ENCODE measurements at regions not wholly inside any gene's neighbourhood (a gene's known extent, or its start where the extent isn't known, plus 50 kb on each side); places are given as distances from the start of the nearest gene placed in this dataset.

DNA sequence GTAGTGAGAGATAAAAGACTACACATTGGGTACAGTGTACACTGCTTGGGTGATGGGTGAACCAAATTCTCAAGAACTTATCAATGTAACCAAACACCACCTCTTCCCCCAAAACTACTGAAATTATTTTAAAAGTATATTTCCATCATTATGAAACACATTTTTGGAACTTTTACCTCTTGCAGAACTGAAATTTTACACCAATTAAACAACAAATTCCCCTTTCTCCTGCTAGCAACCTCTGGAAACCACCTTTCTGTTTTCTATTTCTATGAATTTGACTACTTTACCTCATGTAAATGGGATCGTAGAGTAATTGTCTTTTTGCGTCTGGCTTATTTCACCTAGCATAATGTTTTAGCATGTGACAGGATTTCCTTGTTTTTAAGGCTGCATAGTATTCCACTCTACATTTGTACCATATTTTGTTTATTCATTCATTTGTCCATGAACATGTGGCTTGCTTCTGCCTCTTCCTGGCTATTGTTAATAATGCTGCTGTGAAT, 149.9 kb upstream of the PHACTR1 start:
- no peak overlapping the region for H3K4me3 ChIP-seq (ENCODE audit: low read depth, low read length)
- TF ChIP-seq, protein P1, sequence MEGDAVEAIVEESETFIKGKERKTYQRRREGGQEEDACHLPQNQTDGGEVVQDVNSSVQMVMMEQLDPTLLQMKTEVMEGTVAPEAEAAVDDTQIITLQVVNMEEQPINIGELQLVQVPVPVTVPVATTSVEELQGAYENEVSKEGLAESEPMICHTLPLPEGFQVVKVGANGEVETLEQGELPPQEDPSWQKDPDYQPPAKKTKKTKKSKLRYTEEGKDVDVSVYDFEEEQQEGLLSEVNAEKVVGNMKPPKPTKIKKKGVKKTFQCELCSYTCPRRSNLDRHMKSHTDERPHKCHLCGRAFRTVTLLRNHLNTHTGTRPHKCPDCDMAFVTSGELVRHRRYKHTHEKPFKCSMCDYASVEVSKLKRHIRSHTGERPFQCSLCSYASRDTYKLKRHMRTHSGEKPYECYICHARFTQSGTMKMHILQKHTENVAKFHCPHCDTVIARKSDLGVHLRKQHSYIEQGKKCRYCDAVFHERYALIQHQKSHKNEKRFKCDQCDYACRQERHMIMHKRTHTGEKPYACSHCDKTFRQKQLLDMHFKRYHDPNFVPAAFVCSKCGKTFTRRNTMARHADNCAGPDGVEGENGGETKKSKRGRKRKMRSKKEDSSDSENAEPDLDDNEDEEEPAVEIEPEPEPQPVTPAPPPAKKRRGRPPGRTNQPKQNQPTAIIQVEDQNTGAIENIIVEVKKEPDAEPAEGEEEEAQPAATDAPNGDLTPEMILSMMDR (conservative IDR thresholded peaks at IDR 0.05; ENCODE audit: low read depth, low read length) = no peak

DNA sequence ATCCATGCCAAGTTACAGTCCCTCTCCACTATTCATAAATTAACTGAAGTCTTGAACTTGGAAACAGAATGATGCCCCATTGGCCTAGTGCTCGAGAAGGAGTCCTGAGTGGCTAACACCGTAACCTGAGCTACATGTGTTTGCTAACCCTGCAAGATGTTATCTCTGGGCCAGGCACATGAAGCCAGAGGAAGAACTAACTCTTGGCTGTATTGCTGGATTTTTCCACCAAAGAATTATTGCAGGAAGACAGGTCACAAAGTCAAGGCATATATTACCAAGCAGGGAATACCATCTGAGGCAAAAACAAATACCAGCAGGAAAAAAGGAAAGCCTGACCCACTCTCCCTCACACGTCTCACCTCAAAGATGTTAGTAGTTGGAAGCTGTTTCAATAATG, 148.9 kb upstream of the PHACTR1 start:
- no peak overlapping the region for H3K4me3 ChIP-seq (ENCODE audit: low read depth, low read length)
- DNase-seq (ENCODE audit: low read depth) = no peak
- TF ChIP-seq, protein P1 (conservative IDR thresholded peaks at IDR 0.05; ENCODE audit: low read depth, low read length) = no peak

More for the DNA sequence above, 149.9 kb upstream of the PHACTR1 start:
- no peak for DNase-seq (ENCODE audit: low read depth)

DNA sequence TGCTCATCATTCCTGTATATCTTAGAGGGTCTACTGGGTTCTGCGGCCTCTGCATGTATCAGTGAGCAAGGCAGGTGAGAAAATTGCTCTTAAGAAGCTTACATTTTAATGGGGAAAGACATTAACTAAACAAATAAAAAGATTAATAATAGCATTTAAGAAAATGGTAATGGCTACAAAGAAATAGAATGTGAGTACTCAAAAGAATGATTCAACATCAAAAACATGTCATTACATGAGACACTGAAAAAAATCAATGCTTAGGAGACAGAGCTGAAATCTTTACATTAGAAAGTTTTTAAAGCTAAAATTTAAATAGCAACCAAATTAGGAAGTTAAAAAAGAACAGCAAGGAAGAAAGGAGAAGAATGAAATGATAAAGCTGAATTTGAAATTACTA, 146.9 kb upstream of the PHACTR1 start:
- DNase-seq (ENCODE audit: low read depth) = no peak
- no peak overlapping the region for H3K4me3 ChIP-seq (ENCODE audit: low read depth, low read length)
- TF ChIP-seq, protein P1 (conservative IDR thresholded peaks at IDR 0.05; ENCODE audit: low read depth, low read length) = no peak

DNA sequence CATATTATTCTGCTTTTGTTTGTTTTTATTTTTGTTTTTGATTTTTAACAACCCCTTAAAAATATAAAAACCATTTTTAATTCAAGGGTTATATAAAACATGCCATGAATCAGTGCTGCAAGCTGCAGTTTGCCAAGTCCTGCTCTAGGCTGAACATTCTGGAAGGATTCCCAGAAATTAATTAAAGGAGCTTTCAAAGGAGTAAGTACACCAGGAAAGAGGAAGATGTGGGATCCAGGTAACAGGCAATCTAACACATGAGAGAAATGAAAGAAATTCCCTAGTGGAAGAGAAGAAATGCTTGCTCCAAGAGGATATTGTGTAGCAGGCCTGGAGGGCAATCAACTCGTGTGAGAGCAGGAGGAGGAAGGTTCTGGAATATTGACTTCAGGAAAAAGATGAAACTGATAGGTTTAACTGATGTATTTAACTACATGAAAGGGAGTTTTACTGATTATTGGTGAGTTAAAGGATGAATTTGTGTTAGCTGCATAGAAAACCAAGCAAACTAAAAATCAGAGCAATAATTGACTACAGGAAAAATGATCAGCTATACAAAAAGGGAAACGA, 146.0 kb upstream of the PHACTR1 start:
- no peak overlapping the region for H3K4me3 ChIP-seq (ENCODE audit: low read depth, low read length)
- DNase-seq (ENCODE audit: low read depth) = no peak
- TF ChIP-seq, protein P1 (conservative IDR thresholded peaks at IDR 0.05; ENCODE audit: low read depth, low read length) = no peak

DNA sequence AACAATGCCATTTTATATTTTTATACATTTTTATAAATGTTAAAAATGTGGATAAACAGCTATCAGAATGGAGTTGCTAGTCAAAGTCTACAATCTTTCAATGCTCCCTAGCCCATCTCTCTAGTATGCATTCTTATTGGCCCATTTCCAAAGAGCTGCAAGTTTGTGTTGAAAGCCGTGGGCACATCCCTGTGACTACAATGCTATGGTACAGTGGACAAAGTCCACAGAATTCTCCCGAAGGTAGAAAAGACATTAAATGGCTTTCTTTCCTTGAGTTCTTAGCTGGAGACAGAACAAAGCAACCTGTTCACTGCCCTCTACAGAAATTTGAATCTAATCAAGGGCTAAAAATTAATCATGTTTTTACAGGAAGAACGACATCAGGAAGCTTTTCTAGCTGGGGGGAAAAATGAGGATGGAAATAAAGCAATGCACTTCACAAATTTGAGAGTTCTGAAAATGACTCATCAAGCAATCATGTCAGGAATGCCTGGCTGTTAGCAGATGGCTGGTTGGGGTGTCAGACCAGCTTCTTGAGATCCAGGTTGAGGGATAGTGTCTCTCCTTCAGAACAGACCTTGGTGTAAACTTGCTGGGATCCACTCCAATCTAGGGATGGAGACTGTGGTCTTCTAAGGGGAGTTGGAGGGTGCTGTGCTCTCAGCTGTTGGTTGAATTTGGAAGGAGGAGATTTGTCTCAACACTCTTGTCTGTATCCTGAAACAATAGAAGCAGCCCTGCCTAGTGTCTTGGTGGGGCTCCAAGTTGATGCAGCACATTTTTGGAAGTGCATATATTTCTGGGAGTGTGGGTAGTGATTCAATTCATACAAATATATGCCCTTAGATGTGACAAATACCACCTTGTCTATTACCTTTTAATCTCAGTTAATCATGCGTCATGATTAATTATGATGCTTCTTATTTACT, 143.4 kb upstream of the PHACTR1 start:
- DNase-seq (ENCODE audit: low read depth) = peak; percentile 81
- TF ChIP-seq, protein P1 (conservative IDR thresholded peaks at IDR 0.05; ENCODE audit: low read depth, low read length) = no peak
- H3K4me3 ChIP-seq (ENCODE audit: low read depth, low read length) = no peak overlapping the region

DNA sequence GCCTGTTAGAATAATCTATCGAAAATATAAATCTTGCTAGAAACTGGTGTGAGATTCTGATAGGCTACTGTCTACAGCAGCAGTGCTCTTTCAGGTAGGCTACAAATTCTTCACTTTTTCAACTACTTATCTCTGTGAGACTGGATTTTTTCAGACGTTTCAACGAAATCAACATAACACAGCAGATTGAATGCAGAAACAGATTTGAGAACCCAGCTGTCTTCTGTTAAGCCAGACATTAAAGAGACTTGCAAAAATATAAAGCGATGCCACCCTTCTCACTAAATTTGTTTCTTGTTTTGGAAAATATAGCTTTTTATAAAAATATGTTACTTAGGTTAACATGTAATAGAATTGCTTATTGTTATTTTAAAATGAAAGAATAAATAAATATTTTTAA, 140.6 kb upstream of the PHACTR1 start:
- TF ChIP-seq, protein P1 (conservative IDR thresholded peaks at IDR 0.05; ENCODE audit: low read depth, low read length) = no peak
- H3K4me3 ChIP-seq (ENCODE audit: low read depth, low read length) = no peak overlapping the region
- no peak for DNase-seq (ENCODE audit: low read depth)

Measured in epithelial cell of proximal tubule (primary cell).